OCI-LY1 (cell line): ENCODE measurements at regions not wholly inside any gene's neighbourhood (a gene's known extent, or its start where the extent isn't known, plus 50 kb on each side); places are given as distances from the start of the nearest gene placed in this dataset.

Experiments used
- H2AFZ ChIP-seq: fragments of 200-600 bp; sonication (generic), shearing (Covaris generic); 2 replicates; pipeline ENCODE4 v1.6.0; 2014; ENCODE audit warnings: antibody characterized with exemption, mild to moderate bottlenecking, low read length
- H3F3A ChIP-seq: fragments of 200-600 bp; sonication (generic), shearing (Covaris generic); 2 replicates; pipeline ENCODE4 v1.6.0; 2014; ENCODE audit warnings: mild to moderate bottlenecking, antibody characterized with exemption, low read length, moderate library complexity; ENCODE audit not compliant: insufficient read depth
- H3K27ac ChIP-seq: fragments of 200-600 bp; sonication (generic); 2 replicates; pipeline ENCODE4 v1.5.1; 2014; ENCODE audit warnings: low read length, mixed run types, mild to moderate bottlenecking, low read depth; ENCODE audit not compliant: poor library complexity, severe bottlenecking
- H3K27me3 ChIP-seq: fragments of 200-600 bp; sonication (generic); 2 replicates; pipeline ENCODE4 v1.6.0; 2014; ENCODE audit warnings: antibody characterized with exemption, mild to moderate bottlenecking, low read length, moderate library complexity; ENCODE audit not compliant: insufficient read depth
- H3K36me3 ChIP-seq: fragments of 200-600 bp; sonication (generic); 2 replicates; pipeline ENCODE4 v1.6.1; 2014; ENCODE audit warnings: mild to moderate bottlenecking, antibody characterized with exemption, low read length, moderate library complexity, mixed read lengths; ENCODE audit not compliant: insufficient read depth
- H3K4me1 ChIP-seq: fragments of 200-600 bp; sonication (generic); 2 replicates; pipeline ENCODE4 v1.5.1; 2014; ENCODE audit warnings: mild to moderate bottlenecking, low read length, moderate library complexity; ENCODE audit not compliant: insufficient read depth, severe bottlenecking
- H3K4me2 ChIP-seq: fragments of 200-600 bp; sonication (generic), shearing (Covaris generic); 2 replicates; pipeline ENCODE4 v1.6.1; 2014; ENCODE audit warnings: low read length
- H3K4me3 ChIP-seq: fragments of 200-600 bp; sonication (generic); 2 replicates; pipeline ENCODE4 v1.5.1; 2014; ENCODE audit warnings: low read length, low read depth, mild to moderate bottlenecking, mixed read lengths; ENCODE audit not compliant: poor library complexity, severe bottlenecking
- H3K79me2 ChIP-seq: fragments of 200-600 bp; shearing (Covaris generic); 2 replicates; pipeline ENCODE4 v1.6.1; 2016; ENCODE audit warnings: mixed run types, low read length, mixed read lengths; ENCODE audit not compliant: insufficient read depth
- H3K9ac ChIP-seq: fragments of 200-600 bp; sonication (generic), shearing (Covaris generic); 2 replicates; pipeline ENCODE4 v1.6.1; 2014; ENCODE audit warnings: mild to moderate bottlenecking, low read length, mixed read lengths
- H3K9me2 ChIP-seq: fragments of 200-600 bp; sonication (generic), shearing (Covaris generic); 2 replicates; pipeline ENCODE4 v1.6.1; 2014; ENCODE audit warnings: low read depth, mild to moderate bottlenecking, low read length, mixed read lengths
- H3K9me3 ChIP-seq: fragments of 200-600 bp; shearing (Covaris generic); 2 replicates; pipeline ENCODE4 v1.6.1; 2014; ENCODE audit warnings: low read length, mixed read lengths
- H4K20me1 ChIP-seq: fragments of 200-600 bp; sonication (generic), shearing (Covaris generic); 2 replicates; pipeline ENCODE4 v1.6.0; 2016; ENCODE audit warnings: mild to moderate bottlenecking, low read length; ENCODE audit not compliant: insufficient read depth
- CTCF ChIP-seq: fragments of 200-600 bp; sonication (generic), shearing (Covaris generic); IDR thresholded peaks from 2 replicates; pipeline ENCODE4 v1.5.1; 2017; ENCODE audit warnings: mild to moderate bottlenecking, antibody characterized with exemption, low read length, moderate library complexity, mixed read lengths
- EZH2 ChIP-seq: fragments of 200-600 bp; sonication (generic), shearing (Covaris generic); IDR thresholded peaks from 2 replicates; pipeline ENCODE4 v1.8.0; 2017; ENCODE audit warnings: borderline replicate concordance, mixed run types, mild to moderate bottlenecking, antibody characterized with exemption, low read length, moderate library complexity, mixed read lengths

GRCh38 chr13:107568181-107568580 lies 647.2 kb downstream of the LIG4 start:
- H2AFZ ChIP-seq, result no peak overlapping the region
- no peak overlapping the region for H3K27ac ChIP-seq
- H3K9me2 ChIP-seq, result no peaks in the 10 kb centered on the region; the same call in 1 of the 2 replicates
- H3K4me1 ChIP-seq, result no peaks in the 10 kb centered on the region
- no peaks in the 10 kb centered on the region for H3K27me3 ChIP-seq
- H3K79me2 ChIP-seq, result no peaks in the 10 kb centered on the region
- no peak overlapping the region for H3K4me3 ChIP-seq
- no peaks in the 10 kb centered on the region for H3F3A ChIP-seq
- no peak overlapping the region for H3K4me2 ChIP-seq
- H3K36me3 ChIP-seq, result no peaks in the 10 kb centered on the region
- TF ChIP-seq CTCF (no peak), EZH2 (no peak)
- no peak overlapping the region for H3K9ac ChIP-seq
- H4K20me1 ChIP-seq, result no peaks in the 10 kb centered on the region
- H3K9me3 ChIP-seq, result no peaks in the 10 kb centered on the region

- Histone ChIP-seq H3K27ac (no peak overlapping the region), H3K4me3 (no peak overlapping the region), H3K36me3 (no peaks in the 10 kb centered on the region), H3K4me1 (no peaks in the 10 kb centered on the region), H3F3A (no peaks in the 10 kb centered on the region), H2AFZ (no peak overlapping the region), H3K4me2 (no peak overlapping the region), H3K27me3 (0 out of 2 replicates have a peak, but pooled peaks cover 3% of the 10 kb centered on the region), H3K79me2 (no peaks in the 10 kb centered on the region), H3K9me3 (no peaks in the 10 kb centered on the region), H4K20me1 (no peaks in the 10 kb centered on the region), H3K9ac (no peak overlapping the region), H3K9me2 (no peaks in the 10 kb centered on the region)
- TF ChIP-seq EZH2 (no peak), CTCF (no peak)
These were observed 652.0 kb downstream of the LIG4 start for GRCh38 chr13:107563099-107563925.

GRCh38 chr13:107562203-107562602 lies 653.1 kb downstream of the LIG4 start:
- no peak overlapping the region for H3K4me3 ChIP-seq
- no peaks in the 10 kb centered on the region for H3K9me3 ChIP-seq
- H3K27ac ChIP-seq, result no peak overlapping the region
- H2AFZ ChIP-seq, result no peak overlapping the region
- H3K4me1 ChIP-seq, result no peaks in the 10 kb centered on the region
- H3K79me2 ChIP-seq, result no peaks in the 10 kb centered on the region
- H3F3A ChIP-seq, result no peaks in the 10 kb centered on the region
- H3K9ac ChIP-seq, result no peak overlapping the region
- H3K27me3 ChIP-seq, result 0 out of 2 replicates have a peak, but pooled peaks cover 3% of the 10 kb centered on the region
- TF ChIP-seq EZH2 (no peak), CTCF (no peak)
- no peaks in the 10 kb centered on the region for H3K9me2 ChIP-seq
- H3K36me3 ChIP-seq, result no peaks in the 10 kb centered on the region
- H4K20me1 ChIP-seq, result no peaks in the 10 kb centered on the region
- H3K4me2 ChIP-seq, result no peak overlapping the region
